ENCODE measurements at regions not wholly inside any gene's neighbourhood (a gene's known extent, or its start where the extent isn't known, plus 50 kb on each side); places are given as distances from the start of the nearest gene placed in this dataset.

DNA sequence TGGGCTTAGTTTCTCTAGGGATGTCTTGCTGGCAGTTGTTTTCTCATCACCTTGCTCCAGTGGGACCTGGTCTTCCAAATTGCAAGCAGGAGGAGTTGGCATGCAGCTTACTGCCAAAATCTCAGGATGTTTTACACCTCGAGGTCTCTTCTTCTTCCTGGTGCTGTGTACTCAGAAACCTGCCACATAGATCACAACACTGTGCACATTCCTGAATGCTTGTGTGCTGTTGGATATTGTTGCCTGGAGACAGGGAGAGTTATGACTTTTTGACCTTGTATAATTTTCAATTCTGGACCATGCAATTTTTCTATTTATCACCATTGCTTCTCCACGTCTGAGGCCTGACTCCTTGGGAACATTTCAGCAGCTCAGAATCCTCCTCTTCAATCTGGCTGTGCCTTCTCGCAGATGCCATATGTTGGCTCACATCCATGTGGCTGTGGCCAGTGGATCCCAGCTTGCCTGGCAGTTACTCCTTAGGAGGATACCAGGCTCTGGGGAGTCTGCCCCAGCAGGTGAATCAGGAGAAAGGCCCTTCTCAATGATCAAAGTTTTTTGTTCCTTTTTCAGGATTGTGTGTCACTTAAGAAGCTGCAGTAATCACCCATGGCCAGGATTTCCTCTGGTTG, 489.3 kb downstream of the TSN start:
- TF ChIP-seq, protein P1, sequence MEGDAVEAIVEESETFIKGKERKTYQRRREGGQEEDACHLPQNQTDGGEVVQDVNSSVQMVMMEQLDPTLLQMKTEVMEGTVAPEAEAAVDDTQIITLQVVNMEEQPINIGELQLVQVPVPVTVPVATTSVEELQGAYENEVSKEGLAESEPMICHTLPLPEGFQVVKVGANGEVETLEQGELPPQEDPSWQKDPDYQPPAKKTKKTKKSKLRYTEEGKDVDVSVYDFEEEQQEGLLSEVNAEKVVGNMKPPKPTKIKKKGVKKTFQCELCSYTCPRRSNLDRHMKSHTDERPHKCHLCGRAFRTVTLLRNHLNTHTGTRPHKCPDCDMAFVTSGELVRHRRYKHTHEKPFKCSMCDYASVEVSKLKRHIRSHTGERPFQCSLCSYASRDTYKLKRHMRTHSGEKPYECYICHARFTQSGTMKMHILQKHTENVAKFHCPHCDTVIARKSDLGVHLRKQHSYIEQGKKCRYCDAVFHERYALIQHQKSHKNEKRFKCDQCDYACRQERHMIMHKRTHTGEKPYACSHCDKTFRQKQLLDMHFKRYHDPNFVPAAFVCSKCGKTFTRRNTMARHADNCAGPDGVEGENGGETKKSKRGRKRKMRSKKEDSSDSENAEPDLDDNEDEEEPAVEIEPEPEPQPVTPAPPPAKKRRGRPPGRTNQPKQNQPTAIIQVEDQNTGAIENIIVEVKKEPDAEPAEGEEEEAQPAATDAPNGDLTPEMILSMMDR (IDR thresholded peaks at IDR 0.05; ENCODE audit: low read depth, low read length): no peak
- TF ChIP-seq EZH2phosphoT487 (IDR thresholded peaks at IDR 0.05; ENCODE audit: low read depth): no peak
- H3K4me1 ChIP-seq (ENCODE audit: low read length): no peaks in the 10 kb centered on the region

DNA sequence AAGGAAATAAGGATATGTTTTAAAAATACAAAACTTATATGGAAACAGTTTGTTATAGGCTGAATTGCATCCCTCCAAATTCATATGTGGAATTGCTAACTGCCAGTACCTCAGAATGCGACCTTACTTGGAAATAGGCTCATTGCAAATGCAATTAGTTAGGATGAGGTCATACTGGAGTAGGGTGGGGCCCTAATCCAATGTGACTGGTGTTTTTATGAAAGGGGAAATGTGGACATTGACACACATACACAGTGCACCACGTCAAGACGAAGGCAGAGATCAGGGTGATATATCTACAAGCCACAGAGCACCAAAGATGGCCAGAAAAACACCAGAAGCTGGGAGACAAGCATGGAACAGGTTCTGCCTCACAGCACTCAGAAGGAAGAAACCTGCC, 494.2 kb downstream of the TSN start:
- Histone ChIP-seq H3K27me3 (ENCODE audit: low read depth, low read length) (no peaks in the 10 kb centered on the region; the same call in 1 of the 2 replicates), H3K4me3 (ENCODE audit: low read length) (no peak overlapping the region), H3K9me3 (ENCODE audit: insufficient read depth, low read length) (no peaks in the 10 kb centered on the region), H4K20me1 (ENCODE audit: insufficient read depth, low read length) (no peaks in the 10 kb centered on the region), H3K4me2 (ENCODE audit: low read length) (no peak overlapping the region), H2AFZ (ENCODE audit: low read depth, low read length) (no peak overlapping the region), H3K9ac (ENCODE audit: low read length) (no peak overlapping the region), H3K4me1 (ENCODE audit: low read length) (no peaks in the 10 kb centered on the region), H3K79me2 (ENCODE audit: low read length) (no peaks in the 10 kb centered on the region), H3K27ac (ENCODE audit: low read length) (no peak overlapping the region), H3K36me3 (replicated peaks; ENCODE audit: low read depth, low read length) (no peaks in the 10 kb centered on the region)
- TF ChIP-seq, protein P1 (IDR thresholded peaks at IDR 0.05; ENCODE audit: low read depth, low read length): no peak
- no peak for TF ChIP-seq EZH2phosphoT487 (IDR thresholded peaks at IDR 0.05; ENCODE audit: low read depth)

More for the DNA sequence above, 489.3 kb downstream of the TSN start:
- Histone ChIP-seq H3K4me2 (ENCODE audit: low read length) (no peak overlapping the region), H3K27ac (ENCODE audit: low read length) (no peak overlapping the region), H3K27me3 (ENCODE audit: low read depth, low read length) (peaks cover 8% of the 10 kb centered on the region; the same call in 1 of the 2 replicates), H3K79me2 (ENCODE audit: low read length) (no peaks in the 10 kb centered on the region), H3K9ac (ENCODE audit: low read length) (no peak overlapping the region), H4K20me1 (ENCODE audit: insufficient read depth, low read length) (no peaks in the 10 kb centered on the region), H3K4me3 (ENCODE audit: low read length) (no peak overlapping the region), H3K36me3 (replicated peaks; ENCODE audit: low read depth, low read length) (no peaks in the 10 kb centered on the region), H2AFZ (ENCODE audit: low read depth, low read length) (no peak overlapping the region), H3K9me3 (ENCODE audit: insufficient read depth, low read length) (no peaks in the 10 kb centered on the region)

DNA sequence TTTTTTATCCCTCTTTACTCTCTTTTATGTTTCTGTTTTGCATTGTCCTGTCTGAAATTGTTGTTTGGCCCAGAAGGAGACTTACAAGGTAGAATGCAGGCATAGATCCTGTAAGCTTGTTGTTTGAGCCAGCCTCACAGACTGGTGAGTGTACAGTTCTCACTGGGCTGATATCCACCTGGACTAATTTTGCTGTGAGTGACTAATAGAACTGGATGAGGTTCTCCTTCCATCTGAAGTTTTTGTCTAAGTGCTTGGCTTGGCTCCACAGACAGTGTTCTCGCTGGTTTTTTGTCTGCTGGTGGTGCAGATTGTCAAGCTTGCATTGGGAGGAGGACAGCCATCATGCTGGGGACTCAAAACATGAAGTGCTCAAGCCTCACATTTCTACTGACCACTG, 495.7 kb downstream of the TSN start:
- H3K36me3 ChIP-seq (replicated peaks; ENCODE audit: low read depth, low read length): no peaks in the 10 kb centered on the region
- no peaks in the 10 kb centered on the region; the same call in 1 of the 2 replicates for H3K27me3 ChIP-seq (ENCODE audit: low read depth, low read length)
- no peak overlapping the region for H3K4me2 ChIP-seq (ENCODE audit: low read length)
- H3K4me3 ChIP-seq (ENCODE audit: low read length): no peak overlapping the region
- no peaks in the 10 kb centered on the region for H3K79me2 ChIP-seq (ENCODE audit: low read length)
- H4K20me1 ChIP-seq (ENCODE audit: insufficient read depth, low read length): no peaks in the 10 kb centered on the region
- no peaks in the 10 kb centered on the region for H3K4me1 ChIP-seq (ENCODE audit: low read length)
- no peak overlapping the region for H2AFZ ChIP-seq (ENCODE audit: low read depth, low read length)
- TF ChIP-seq, protein P1 (IDR thresholded peaks at IDR 0.05; ENCODE audit: low read depth, low read length): no peak
- TF ChIP-seq EZH2phosphoT487 (IDR thresholded peaks at IDR 0.05; ENCODE audit: low read depth): no peak
- H3K27ac ChIP-seq (ENCODE audit: low read length): no peak overlapping the region
- no peaks in the 10 kb centered on the region for H3K9me3 ChIP-seq (ENCODE audit: insufficient read depth, low read length)
- H3K9ac ChIP-seq (ENCODE audit: low read length): no peak overlapping the region

DNA sequence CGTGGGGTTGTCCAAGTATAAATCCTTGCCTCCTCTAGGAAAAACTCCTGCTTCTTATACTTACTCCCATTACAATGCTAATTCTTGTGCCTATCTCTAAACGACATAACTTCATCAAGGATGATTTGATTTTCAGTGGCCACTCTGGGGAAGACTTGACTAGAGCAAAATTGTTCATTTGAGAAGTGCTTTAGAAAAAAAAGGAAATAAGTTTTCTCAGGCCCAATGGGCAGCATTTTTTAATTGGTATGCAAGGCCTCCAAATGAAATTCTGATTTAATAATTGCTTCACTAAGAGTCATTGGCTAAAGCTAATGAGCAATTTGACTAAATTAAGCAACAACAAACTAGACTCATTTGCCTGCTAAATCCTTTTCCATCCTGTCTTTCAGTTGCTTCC, 496.1 kb downstream of the TSN start:
- H3K36me3 ChIP-seq (replicated peaks; ENCODE audit: low read depth, low read length): no peaks in the 10 kb centered on the region
- no peaks in the 10 kb centered on the region for H3K9me3 ChIP-seq (ENCODE audit: insufficient read depth, low read length)
- H2AFZ ChIP-seq (ENCODE audit: low read depth, low read length): no peak overlapping the region
- no peak for TF ChIP-seq EZH2phosphoT487 (IDR thresholded peaks at IDR 0.05; ENCODE audit: low read depth)
- TF ChIP-seq, protein P1 (IDR thresholded peaks at IDR 0.05; ENCODE audit: low read depth, low read length): no peak
- H3K79me2 ChIP-seq (ENCODE audit: low read length): no peaks in the 10 kb centered on the region
- no peak overlapping the region for H3K4me3 ChIP-seq (ENCODE audit: low read length)
- no peaks in the 10 kb centered on the region for H4K20me1 ChIP-seq (ENCODE audit: insufficient read depth, low read length)
- no peak overlapping the region for H3K27ac ChIP-seq (ENCODE audit: low read length)
- no peaks in the 10 kb centered on the region for H3K4me1 ChIP-seq (ENCODE audit: low read length)
- H3K9ac ChIP-seq (ENCODE audit: low read length): no peak overlapping the region
- no peak overlapping the region for H3K4me2 ChIP-seq (ENCODE audit: low read length)
- H3K27me3 ChIP-seq (ENCODE audit: low read depth, low read length): no peaks in the 10 kb centered on the region; the same call in 1 of the 2 replicates

Measured in OCI-LY3 (cell line).